DND-41 (cell line): ENCODE measurements at regions not wholly inside any gene's neighbourhood (a gene's known extent, or its start where the extent isn't known, plus 50 kb on each side); places are given as distances from the start of the nearest gene placed in this dataset.

ENCODE experiments used
- ATAC-seq: fragments of 200-7000 bp; cut with Tn5 transposase; 3 replicates; pipeline ENCODE4 v1.9.1; 2021; ENCODE audit warnings: low read depth; ENCODE audit not compliant: insufficient read depth
- DNase-seq: peaks from one replicate; pipeline ENCODE4 v3.0.0-alpha.2; 2020
- H2AFZ ChIP-seq: 2 replicates; pipeline ENCODE4 v1.6.0; 2012; ENCODE audit warnings: low read depth, low read length
- H3K27ac ChIP-seq: 2 replicates; pipeline ENCODE4 v1.5.1; 2012; ENCODE audit warnings: low read length, inconsistent platforms
- H3K27me3 ChIP-seq: fragments of 200-600 bp; sonication (generic); 2 replicates; pipeline ENCODE4 v1.6.0; 2012; ENCODE audit warnings: low read length, mild to moderate bottlenecking, inconsistent platforms; ENCODE audit not compliant: insufficient read depth, poor library complexity
- H3K36me3 ChIP-seq: 2 replicates; pipeline ENCODE4 v1.5.1; 2012; ENCODE audit warnings: low read length, inconsistent platforms; ENCODE audit not compliant: insufficient read depth
- H3K4me1 ChIP-seq: 2 replicates; pipeline ENCODE4 v1.5.1; 2012; ENCODE audit warnings: mild to moderate bottlenecking, low read length; ENCODE audit not compliant: insufficient read depth
- H3K4me2 ChIP-seq: 2 replicates; pipeline ENCODE4 v1.6.0; 2012; ENCODE audit warnings: mild to moderate bottlenecking, moderate library complexity, low read length, inconsistent platforms; ENCODE audit not compliant: insufficient read depth
- H3K4me3 ChIP-seq, 2 experiments: fragments of 200-600 bp in 1 of 2; shearing (Covaris generic) in 1 of 2; 2 replicates each; pipeline ENCODE4 v1.5.1; 2012 to 2016; ENCODE audit warnings: inconsistent platforms in 2 of 2, low read length in 2 of 2, mild to moderate bottlenecking in 2 of 2, low read depth in 1 of 2, moderate library complexity in 1 of 2
- H3K79me2 ChIP-seq: 2 replicates; pipeline ENCODE4 v1.6.0; 2012; ENCODE audit warnings: low read length, inconsistent platforms; ENCODE audit not compliant: insufficient read depth
- H3K9ac ChIP-seq: 2 replicates; pipeline ENCODE4 v1.6.0; 2012; ENCODE audit warnings: low read depth, mild to moderate bottlenecking, inconsistent platforms, low read length, moderate library complexity
- H3K9me3 ChIP-seq: 2 replicates; pipeline ENCODE4 v1.5.1; 2012; ENCODE audit warnings: low read length, moderate library complexity, mild to moderate bottlenecking, inconsistent platforms; ENCODE audit not compliant: insufficient read depth, severe bottlenecking
- H4K20me1 ChIP-seq: 2 replicates; pipeline ENCODE4 v1.6.0; 2012; ENCODE audit warnings: low read length; ENCODE audit not compliant: insufficient read depth
- CTCF ChIP-seq: IDR thresholded peaks from 2 replicates; pipeline ENCODE4 v1.5.1; 2012; ENCODE audit warnings: borderline replicate concordance, low read length, moderate library complexity, mild to moderate bottlenecking; ENCODE audit not compliant: poor library complexity, severe bottlenecking; ENCODE audit errors: extremely low read depth
- EZH2 ChIP-seq: IDR thresholded peaks from 3 replicates; pipeline ENCODE4 v1.6.1; 2012; ENCODE audit warnings: borderline replicate concordance, low read depth, mild to moderate bottlenecking, moderate library complexity, low read length, inconsistent platforms; ENCODE audit not compliant: severe bottlenecking

GRCh38 chr14:25250516-25250915, 200.6 kb upstream of the STXBP6 start:
- Histone ChIP-seq H3K36me3 (no peaks in the 10 kb centered on the region), H3K9me3 (no peaks in the 10 kb centered on the region)

DNA sequence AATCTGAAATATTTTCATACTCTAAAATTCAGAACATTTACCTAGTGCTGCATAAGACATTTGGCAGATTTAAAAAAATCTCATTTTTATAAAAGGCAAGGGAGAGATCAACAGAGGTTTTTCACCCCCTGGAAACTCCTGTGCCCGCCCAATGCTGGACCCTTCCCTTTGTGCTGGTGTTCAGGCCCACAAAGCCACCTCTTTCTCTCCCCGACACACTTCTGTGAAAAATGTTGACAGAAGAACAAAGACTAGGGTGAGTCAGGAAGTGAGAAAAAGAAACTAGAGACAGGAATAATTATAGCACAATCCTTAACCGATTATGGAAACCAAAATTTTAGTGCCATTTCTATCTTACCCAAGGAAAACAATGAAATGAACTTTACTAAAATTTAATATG, 197.7 kb upstream of the STXBP6 start:
- H3K4me3 ChIP-seq: no peak overlapping the region
- H3K27me3 ChIP-seq: peaks cover 3% of the 10 kb centered on the region
- no peak overlapping the region for H3K9ac ChIP-seq
- H3K79me2 ChIP-seq: no peaks in the 10 kb centered on the region
- DNase-seq (no peak), ATAC-seq (no peak)
- no peak overlapping the region for H2AFZ ChIP-seq
- H3K36me3 ChIP-seq: no peaks in the 10 kb centered on the region
- H3K4me2 ChIP-seq: no peak overlapping the region
- H3K27ac ChIP-seq: no peak overlapping the region
- no peaks in the 10 kb centered on the region for H4K20me1 ChIP-seq
- H3K4me1 ChIP-seq: no peaks in the 10 kb centered on the region
- no peaks in the 10 kb centered on the region for H3K9me3 ChIP-seq
- TF ChIP-seq EZH2: no peak
- TF ChIP-seq CTCF: no peak

More at GRCh38 chr14:25250516-25250915, 200.6 kb upstream of the STXBP6 start:
- TF ChIP-seq EZH2 (no peak), CTCF (no peak)
- no peak for DNase-seq
- H3K4me2 ChIP-seq: no peak overlapping the region
- no peak for ATAC-seq
- H2AFZ ChIP-seq: no peak overlapping the region
- no peaks in the 10 kb centered on the region for H4K20me1 ChIP-seq
- H3K9ac ChIP-seq: no peak overlapping the region
- no peaks in the 10 kb centered on the region for H3K4me1 ChIP-seq
- H3K27ac ChIP-seq: no peak overlapping the region
- peaks cover 3% of the 10 kb centered on the region for H3K27me3 ChIP-seq
- no peaks in the 10 kb centered on the region for H3K79me2 ChIP-seq
- no peak overlapping the region for H3K4me3 ChIP-seq

GRCh38 chr14:25246751-25247150, 196.8 kb upstream of the STXBP6 start:
- Histone ChIP-seq H2AFZ (no peak overlapping the region), H3K4me3 (no peak overlapping the region), H3K4me2 (no peak overlapping the region), H3K9me3 (no peaks in the 10 kb centered on the region), H3K36me3 (no peaks in the 10 kb centered on the region), H3K4me1 (no peaks in the 10 kb centered on the region), H3K9ac (no peak overlapping the region), H3K79me2 (no peaks in the 10 kb centered on the region), H3K27ac (no peak overlapping the region), H4K20me1 (no peaks in the 10 kb centered on the region), H3K27me3 (peaks cover 3% of the 10 kb centered on the region)
- DNase-seq (no peak), ATAC-seq (no peak)
- TF ChIP-seq CTCF: no peak

DNA sequence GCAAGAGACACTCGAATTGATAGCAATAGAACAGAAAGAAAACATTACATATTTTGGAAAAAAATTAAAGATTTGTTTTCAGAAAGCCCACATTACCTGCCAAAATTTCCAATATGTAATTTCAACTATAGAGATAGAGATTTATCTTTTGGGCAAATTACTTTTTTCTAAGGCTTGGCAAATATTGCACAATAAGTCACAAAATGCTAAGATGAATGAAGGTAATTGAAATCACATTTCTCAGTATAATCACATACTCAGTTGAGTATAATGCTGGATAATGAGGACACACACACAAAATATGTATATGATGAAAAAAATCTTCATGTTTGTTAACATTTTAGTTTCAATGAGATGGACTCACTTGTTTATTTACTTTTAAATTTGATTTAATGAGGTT, 189.2 kb upstream of the STXBP6 start:
- Histone ChIP-seq H3K4me2 (no peak overlapping the region), H3K9me3 (no peaks in the 10 kb centered on the region), H3K27ac (no peak overlapping the region), H3K27me3 (no peaks in the 10 kb centered on the region), H3K36me3 (no peaks in the 10 kb centered on the region), H3K4me3 (no peak overlapping the region), H3K9ac (no peak overlapping the region), H3K79me2 (no peaks in the 10 kb centered on the region), H4K20me1 (no peaks in the 10 kb centered on the region), H2AFZ (no peak overlapping the region), H3K4me1 (no peaks in the 10 kb centered on the region)
- DNase-seq (no peak), ATAC-seq (no peak)
- no peak for TF ChIP-seq EZH2
- no peak for TF ChIP-seq CTCF
